Occipital lobe (tissue), 1 donor: ENCODE measurements at regions not wholly inside any gene's neighbourhood (a gene's known extent, or its start where the extent isn't known, plus 50 kb on each side); places are given as distances from the start of the nearest gene placed in this dataset.

ENCODE experiments used
- DNase-seq: peaks from one replicate; lab custom pipeline; 2025; lab: John Stamatoyannopoulos, UW

DNA sequence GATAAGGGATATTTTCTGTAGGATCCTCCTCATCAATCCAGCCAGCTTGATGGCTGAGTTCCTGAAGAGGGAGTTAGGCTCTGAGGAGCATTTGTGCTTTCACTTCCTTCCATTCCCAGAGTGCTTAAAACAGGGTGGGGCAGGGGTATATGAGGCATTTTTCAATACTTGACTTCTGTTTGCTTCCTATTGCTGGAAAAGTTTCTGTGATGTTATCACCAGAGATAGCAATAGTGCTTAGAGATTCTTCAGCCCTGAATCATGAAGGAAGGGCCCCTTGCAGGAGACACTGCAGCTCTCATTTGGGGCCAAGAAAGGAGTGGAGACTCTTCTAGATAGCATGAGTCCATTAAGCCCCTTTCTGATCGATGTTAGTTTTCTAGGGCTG, 166.7 kb upstream of the RPS6KA3 start:
- no peak for DNase-seq

GRCh38 chrX:20432746-20433387, 166.2 kb upstream of the RPS6KA3 start:
- DNase-seq = no peak

GRCh38 chrX:20432048-20432447, 165.3 kb upstream of the RPS6KA3 start:
- no peak for DNase-seq

- no peak for DNase-seq
Observed at GRCh38 chrX:20431486-20431885, 164.8 kb upstream of the RPS6KA3 start.

- DNase-seq = no peak
Observed at GRCh38 chrX:20427173-20427770, 160.6 kb upstream of the RPS6KA3 start.

DNA sequence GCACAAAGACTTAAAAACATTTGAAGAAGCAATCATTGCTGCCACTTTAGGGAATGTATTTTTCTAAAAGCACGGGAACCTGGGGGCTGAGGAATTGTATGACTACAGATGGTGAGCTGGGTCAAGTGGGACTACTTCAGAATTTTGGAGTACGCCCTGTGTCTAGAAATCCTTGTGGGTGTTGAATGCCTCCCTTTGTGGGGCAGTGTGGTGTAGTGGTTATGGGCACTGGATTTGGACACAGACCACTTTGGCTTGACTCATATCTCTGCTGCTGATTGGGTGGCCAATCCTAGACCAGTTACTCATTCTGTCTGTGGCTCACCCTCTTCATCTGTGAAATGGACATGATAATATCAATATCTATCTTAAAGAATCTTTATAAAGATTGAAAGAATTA, 155.0 kb upstream of the RPS6KA3 start:
- DNase-seq = no peak

GRCh38 chrX:20421275-20421674, 154.6 kb upstream of the RPS6KA3 start:
- DNase-seq = no peak

DNA sequence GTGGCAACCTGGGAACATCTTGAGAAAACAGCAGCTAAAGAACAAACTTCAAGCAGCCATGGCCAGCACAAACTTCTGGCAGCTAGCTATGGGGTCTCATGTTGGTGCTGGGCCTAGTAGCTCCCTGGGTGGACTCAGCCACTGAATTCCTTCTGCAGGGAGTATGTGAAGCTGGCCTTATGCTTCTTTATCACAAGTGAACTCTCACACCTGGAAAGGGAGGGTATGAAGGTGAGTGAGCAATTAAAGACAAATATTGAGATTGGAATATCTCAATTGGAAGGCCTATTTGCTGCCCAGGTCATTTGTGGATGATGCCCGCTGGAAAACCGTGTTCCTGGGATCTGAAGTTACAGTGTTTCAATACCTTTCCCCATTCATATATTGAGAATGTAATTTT, 153.3 kb upstream of the RPS6KA3 start:
- DNase-seq = no peak

- no peak for DNase-seq
Observed at GRCh38 chrX:20418379-20419150, 151.9 kb upstream of the RPS6KA3 start.

DNA sequence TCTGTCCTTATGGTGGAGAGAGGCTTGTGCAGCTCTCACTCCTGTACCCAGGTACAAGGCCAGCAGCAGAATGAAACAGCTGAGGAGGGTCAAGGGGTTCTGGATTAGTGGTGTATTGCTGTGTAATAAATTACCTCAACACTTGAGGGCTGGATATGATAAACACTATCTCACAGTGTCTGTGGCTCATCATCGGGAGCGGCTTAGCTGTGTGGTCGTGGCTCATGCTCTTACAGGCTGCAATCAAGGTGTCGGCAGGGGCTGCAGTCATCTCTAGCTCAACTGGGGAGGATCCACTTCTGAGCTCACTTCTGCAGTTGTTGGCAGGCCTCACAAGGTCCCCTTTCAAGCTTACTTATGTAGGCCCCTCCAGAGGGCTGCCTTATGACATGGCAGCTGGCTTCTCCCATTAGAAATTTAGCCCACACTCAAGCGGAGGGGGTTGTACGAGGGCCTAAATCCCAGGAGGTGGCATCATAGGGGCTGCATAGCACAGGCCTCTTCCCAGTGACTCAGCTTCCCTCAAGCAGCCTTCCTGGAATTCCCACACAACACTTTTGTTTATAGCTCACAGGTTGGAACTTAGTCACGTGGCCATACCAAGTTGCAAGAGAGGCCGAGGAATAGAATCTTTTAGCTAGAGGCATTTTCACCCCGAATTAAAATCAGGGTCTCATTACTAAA, 148.2 kb upstream of the RPS6KA3 start:
- no peak for DNase-seq

- DNase-seq = no peak
Observed at GRCh38 chrX:20414066-20414465, 147.4 kb upstream of the RPS6KA3 start.

- no peak for DNase-seq
Observed at GRCh38 chrX:20412871-20413486, 146.3 kb upstream of the RPS6KA3 start.

GRCh38 chrX:20410540-20410939, 143.8 kb upstream of the RPS6KA3 start:
- DNase-seq = no peak

- no peak for DNase-seq
Observed at GRCh38 chrX:20409991-20410390, 143.3 kb upstream of the RPS6KA3 start.

- DNase-seq = no peak
Observed at GRCh38 chrX:20402956-20403355, 136.2 kb upstream of the RPS6KA3 start.

GRCh38 chrX:20399728-20400414, 133.2 kb upstream of the RPS6KA3 start:
- no peak for DNase-seq

DNA sequence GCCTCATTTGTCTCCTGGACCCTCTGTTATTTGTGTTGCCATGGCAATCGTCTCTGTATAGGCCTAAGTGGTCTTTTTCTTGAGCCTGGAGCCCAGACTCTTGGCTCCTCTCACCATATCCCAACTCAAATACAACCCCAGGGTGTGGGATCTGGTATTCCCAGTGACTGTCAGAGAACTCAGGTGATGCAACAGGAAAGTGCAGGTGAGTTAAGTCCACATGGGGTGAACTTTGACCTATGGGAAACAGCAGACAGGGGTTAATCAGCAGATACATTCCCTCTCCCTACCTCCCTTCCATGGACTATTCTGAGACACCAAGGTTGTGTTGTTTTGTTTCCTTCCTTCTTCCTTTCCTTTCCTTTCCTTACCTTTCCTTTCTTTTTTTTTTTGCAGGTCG, 130.9 kb upstream of the RPS6KA3 start:
- DNase-seq = no peak

GRCh38 chrX:20394451-20394850, 127.7 kb upstream of the RPS6KA3 start:
- DNase-seq = no peak

- no peak for DNase-seq
Observed at GRCh38 chrX:20393944-20394343, 127.2 kb upstream of the RPS6KA3 start.

GRCh38 chrX:20388594-20388993, 121.9 kb upstream of the RPS6KA3 start:
- no peak for DNase-seq

DNA sequence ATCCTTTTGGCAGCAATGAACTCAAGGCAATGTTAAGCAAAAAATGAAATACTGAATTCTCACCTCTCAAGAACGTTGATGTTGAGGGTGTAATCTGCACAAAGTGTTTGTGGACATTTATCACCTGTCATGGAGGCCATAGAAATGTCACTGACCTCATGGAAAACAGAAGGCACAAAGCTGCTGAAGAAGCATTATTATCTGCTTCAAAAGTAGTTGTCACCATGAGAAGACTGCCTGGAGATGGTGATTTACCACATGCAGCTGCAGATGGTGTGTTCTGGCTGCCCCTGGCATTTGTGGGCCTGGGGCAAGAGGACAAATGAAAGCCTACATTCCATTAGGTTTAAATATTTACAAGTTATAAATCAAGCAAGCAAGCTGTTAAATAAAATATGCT, 116.8 kb upstream of the RPS6KA3 start:
- DNase-seq = no peak
